ENCODE measurements at regions not wholly inside any gene's neighbourhood (a gene's known extent, or its start where the extent isn't known, plus 50 kb on each side); places are given as distances from the start of the nearest gene placed in this dataset.

- TF ChIP-seq, protein P1, sequence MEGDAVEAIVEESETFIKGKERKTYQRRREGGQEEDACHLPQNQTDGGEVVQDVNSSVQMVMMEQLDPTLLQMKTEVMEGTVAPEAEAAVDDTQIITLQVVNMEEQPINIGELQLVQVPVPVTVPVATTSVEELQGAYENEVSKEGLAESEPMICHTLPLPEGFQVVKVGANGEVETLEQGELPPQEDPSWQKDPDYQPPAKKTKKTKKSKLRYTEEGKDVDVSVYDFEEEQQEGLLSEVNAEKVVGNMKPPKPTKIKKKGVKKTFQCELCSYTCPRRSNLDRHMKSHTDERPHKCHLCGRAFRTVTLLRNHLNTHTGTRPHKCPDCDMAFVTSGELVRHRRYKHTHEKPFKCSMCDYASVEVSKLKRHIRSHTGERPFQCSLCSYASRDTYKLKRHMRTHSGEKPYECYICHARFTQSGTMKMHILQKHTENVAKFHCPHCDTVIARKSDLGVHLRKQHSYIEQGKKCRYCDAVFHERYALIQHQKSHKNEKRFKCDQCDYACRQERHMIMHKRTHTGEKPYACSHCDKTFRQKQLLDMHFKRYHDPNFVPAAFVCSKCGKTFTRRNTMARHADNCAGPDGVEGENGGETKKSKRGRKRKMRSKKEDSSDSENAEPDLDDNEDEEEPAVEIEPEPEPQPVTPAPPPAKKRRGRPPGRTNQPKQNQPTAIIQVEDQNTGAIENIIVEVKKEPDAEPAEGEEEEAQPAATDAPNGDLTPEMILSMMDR (IDR thresholded peaks at IDR 0.05): no peak
- no peak for TF ChIP-seq NR2C2 (CRISPR knock-in tag; IDR thresholded peaks at IDR 0.05)
- no peak for TF ChIP-seq ZNF423 (CRISPR knock-in tag; IDR thresholded peaks at IDR 0.05)
- TF ChIP-seq ESRRA (CRISPR knock-in tag; IDR thresholded peaks at IDR 0.05; ENCODE audit: borderline replicate concordance): no peak
- TF ChIP-seq CREM (CRISPR knock-in tag; IDR thresholded peaks at IDR 0.05): no peak
- no peak for TF ChIP-seq E2F1 (CRISPR knock-in tag; IDR thresholded peaks at IDR 0.05)
- TF ChIP-seq MAX (CRISPR knock-in tag; IDR thresholded peaks at IDR 0.05): no peak
- TF ChIP-seq, protein P2, sequence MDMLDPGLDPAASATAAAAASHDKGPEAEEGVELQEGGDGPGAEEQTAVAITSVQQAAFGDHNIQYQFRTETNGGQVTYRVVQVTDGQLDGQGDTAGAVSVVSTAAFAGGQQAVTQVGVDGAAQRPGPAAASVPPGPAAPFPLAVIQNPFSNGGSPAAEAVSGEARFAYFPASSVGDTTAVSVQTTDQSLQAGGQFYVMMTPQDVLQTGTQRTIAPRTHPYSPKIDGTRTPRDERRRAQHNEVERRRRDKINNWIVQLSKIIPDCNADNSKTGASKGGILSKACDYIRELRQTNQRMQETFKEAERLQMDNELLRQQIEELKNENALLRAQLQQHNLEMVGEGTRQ (CRISPR knock-in tag; IDR thresholded peaks at IDR 0.05): no peak
- TF ChIP-seq ZNF263 (CRISPR knock-in tag; IDR thresholded peaks at IDR 0.05; ENCODE audit: low read depth): no peak
- no peak for TF ChIP-seq SMAD3 (CRISPR knock-in tag; IDR thresholded peaks at IDR 0.05; ENCODE audit: borderline replicate concordance)
- TF ChIP-seq USF1 (CRISPR knock-in tag; IDR thresholded peaks at IDR 0.05): no peak
- no peak for TF ChIP-seq PRDM15 (CRISPR knock-in tag; IDR thresholded peaks at IDR 0.05)
Observed at GRCh38 chr15:95742836-95743235, 587.7 kb upstream of the NR2F2 start.
